Retina (tissue), 1 donor: ENCODE measurements at regions not wholly inside any gene's neighbourhood (a gene's known extent, or its start where the extent isn't known, plus 50 kb on each side); places are given as distances from the start of the nearest gene placed in this dataset.
A peak's percentile ranks its signal among the peaks of the same experiment; 100 is the strongest.
"Not testable (repeated sequence)": the region's sequence is repeated elsewhere in the genome, so short reads cannot be mapped to it uniquely, and the experiment has no call there.

Experiments
- DNase-seq: peaks from one replicate; pipeline ENCODE4 v3.0.0-alpha.2; 2016

GRCh38 chr2:181737302-181737701, 57.0 kb upstream of the NEUROD1 start:
- not testable (repeated sequence) for DNase-seq

- no peak for DNase-seq
Observed at GRCh38 chr2:181738074-181738473, 57.8 kb upstream of the NEUROD1 start.

- DNase-seq, result no peak
Observed at GRCh38 chr2:181738563-181738962, 58.2 kb upstream of the NEUROD1 start.

GRCh38 chr2:181741756-181742155, 61.4 kb upstream of the NEUROD1 start:
- no peak for DNase-seq

GRCh38 chr2:181742361-181742760, 62.0 kb upstream of the NEUROD1 start:
- no peak for DNase-seq

- DNase-seq, result peak; percentile 59
Observed at GRCh38 chr2:181742922-181743722, 62.8 kb upstream of the NEUROD1 start.

- DNase-seq, result no peak
Observed at GRCh38 chr2:181743723-181744031, 63.4 kb upstream of the NEUROD1 start.

- DNase-seq, result no peak
Observed at GRCh38 chr2:181745796-181746540, 65.7 kb upstream of the NEUROD1 start.

GRCh38 chr2:181746844-181747243, 66.5 kb upstream of the NEUROD1 start:
- no peak for DNase-seq

GRCh38 chr2:181750305-181750704, 70.0 kb upstream of the NEUROD1 start:
- DNase-seq, result no peak

GRCh38 chr2:181751266-181752030, 71.1 kb upstream of the NEUROD1 start:
- no peak for DNase-seq

- no peak for DNase-seq
Observed at GRCh38 chr2:181752301-181752700, 72.0 kb upstream of the NEUROD1 start.

GRCh38 chr2:181753686-181754085, 73.4 kb upstream of the NEUROD1 start:
- no peak for DNase-seq

GRCh38 chr2:181754105-181754504, 73.8 kb upstream of the NEUROD1 start:
- DNase-seq, result no peak

GRCh38 chr2:181755181-181755580, 74.9 kb upstream of the NEUROD1 start:
- no peak for DNase-seq

GRCh38 chr2:181760521-181760920, 80.2 kb upstream of the NEUROD1 start:
- no peak for DNase-seq

GRCh38 chr2:181761175-181761574, 80.9 kb upstream of the NEUROD1 start:
- DNase-seq, result no peak

GRCh38 chr2:181762000-181762399, 81.7 kb upstream of the NEUROD1 start:
- DNase-seq, result no peak

GRCh38 chr2:181762848-181763247, 82.5 kb upstream of the NEUROD1 start:
- no peak for DNase-seq

- DNase-seq, result no peak
Observed at GRCh38 chr2:181763423-181763822, 83.1 kb upstream of the NEUROD1 start.

GRCh38 chr2:181764095-181764963, 84.0 kb upstream of the NEUROD1 start:
- DNase-seq, result peak; percentile 58

- no peak for DNase-seq
Observed at GRCh38 chr2:181766129-181766528, 85.8 kb upstream of the NEUROD1 start.

GRCh38 chr2:181770150-181770549, 89.8 kb upstream of the NEUROD1 start:
- DNase-seq, result no peak
